T-helper 17 cell (primary cell): ENCODE measurements at regions not wholly inside any gene's neighbourhood (a gene's known extent, or its start where the extent isn't known, plus 50 kb on each side); places are given as distances from the start of the nearest gene placed in this dataset.
"Not testable (repeated sequence)": the region's sequence is repeated elsewhere in the genome, so short reads cannot be mapped to it uniquely, and the experiment has no call there.

Source experiments
- ATAC-seq: fragments of 150-1000 bp; cut with Tn5 transposase; 2 replicates; pipeline ENCODE4 v1.10.0; 2021; ENCODE audit warnings: mild to moderate bottlenecking, moderate library complexity
- DNase-seq, 3 donors: peaks; one replicate each; pipeline versions ENCODE4 v3.0.0 to v3.0.0-alpha.2; 2020 to 2021
- H3K9me3 ChIP-seq: one replicate; pipeline ENCODE4 v1.7.0; 2013; ENCODE audit warnings: low read length, mild to moderate bottlenecking; ENCODE audit not compliant: control insufficient read depth, poor library complexity, severe bottlenecking
- H3K27ac Mint-ChIP-seq: one replicate; pipeline ENCODE4 v1.8.0; 2022; ENCODE audit warnings: mild to moderate bottlenecking, moderate library complexity, mixed read lengths
- H3K27me3 Mint-ChIP-seq: one replicate; pipeline ENCODE4 v1.8.0; 2022; ENCODE audit warnings: mixed read lengths
- H3K36me3 Mint-ChIP-seq: one replicate; pipeline ENCODE4 v1.8.0; 2022; ENCODE audit warnings: low read depth, mixed read lengths
- H3K4me1 Mint-ChIP-seq: one replicate; pipeline ENCODE4 v1.8.0; 2022; ENCODE audit warnings: mild to moderate bottlenecking, mixed read lengths
- H3K4me3 Mint-ChIP-seq: one replicate; pipeline ENCODE4 v1.8.0; 2022; ENCODE audit warnings: mild to moderate bottlenecking, moderate library complexity, mixed read lengths

GRCh38 chr1:120465900-120466299 is 51.1 kb downstream of the NBPF8 start:
- H3K36me3 Mint-ChIP-seq, H3K4me1 Mint-ChIP-seq, H3K27ac Mint-ChIP-seq, H3K27me3 Mint-ChIP-seq, ATAC-seq, H3K4me3 Mint-ChIP-seq, H3K9me3 ChIP-seq, DNase-seq: not testable (repeated sequence)

DNA sequence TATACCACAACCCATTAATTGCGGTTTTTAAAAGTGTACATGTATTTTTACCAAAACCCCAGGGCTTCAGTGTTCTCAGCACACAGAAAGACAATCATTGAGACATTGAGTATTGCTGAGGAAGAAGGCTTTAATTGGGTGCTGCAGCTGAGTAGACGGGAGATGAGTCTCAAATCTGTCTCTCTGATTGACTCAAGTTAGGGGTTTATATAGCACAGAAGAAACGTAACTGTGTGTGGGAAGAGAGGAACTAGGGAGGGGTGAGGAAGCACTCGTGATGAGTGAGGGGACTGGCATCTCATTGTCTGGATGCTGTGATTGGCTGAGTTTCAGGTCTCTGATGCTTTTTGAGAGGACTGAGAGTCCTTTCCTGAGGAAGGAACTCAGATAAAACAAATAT is 62.8 kb downstream of the NBPF8 start:
- DNase-seq, H3K36me3 Mint-ChIP-seq, H3K4me1 Mint-ChIP-seq, ATAC-seq, H3K9me3 ChIP-seq, H3K27ac Mint-ChIP-seq, H3K4me3 Mint-ChIP-seq, H3K27me3 Mint-ChIP-seq: not testable (repeated sequence)

DNA sequence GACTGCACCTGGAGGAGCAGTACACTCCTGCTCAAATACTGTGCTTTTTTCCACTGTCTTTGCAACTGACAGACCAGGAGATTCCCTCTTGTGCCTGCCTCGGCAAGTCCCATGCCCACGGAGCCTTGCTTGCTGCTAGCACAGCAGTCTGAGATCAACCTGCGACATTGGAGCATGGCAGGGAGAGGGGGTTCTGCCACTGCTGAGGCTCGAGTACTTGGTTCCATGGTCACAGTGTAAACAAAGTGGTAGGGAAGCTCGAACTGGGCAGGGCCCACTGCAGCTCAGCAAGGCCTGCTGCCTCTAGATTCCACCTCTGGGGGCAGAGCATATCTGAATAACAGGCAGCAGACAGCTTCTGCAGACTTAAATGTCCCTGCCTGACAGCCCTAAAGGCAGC is 63.6 kb downstream of the NBPF8 start:
- H3K36me3 Mint-ChIP-seq, H3K9me3 ChIP-seq, H3K27ac Mint-ChIP-seq, ATAC-seq, DNase-seq, H3K27me3 Mint-ChIP-seq, H3K4me1 Mint-ChIP-seq, H3K4me3 Mint-ChIP-seq: not testable (repeated sequence)

DNA sequence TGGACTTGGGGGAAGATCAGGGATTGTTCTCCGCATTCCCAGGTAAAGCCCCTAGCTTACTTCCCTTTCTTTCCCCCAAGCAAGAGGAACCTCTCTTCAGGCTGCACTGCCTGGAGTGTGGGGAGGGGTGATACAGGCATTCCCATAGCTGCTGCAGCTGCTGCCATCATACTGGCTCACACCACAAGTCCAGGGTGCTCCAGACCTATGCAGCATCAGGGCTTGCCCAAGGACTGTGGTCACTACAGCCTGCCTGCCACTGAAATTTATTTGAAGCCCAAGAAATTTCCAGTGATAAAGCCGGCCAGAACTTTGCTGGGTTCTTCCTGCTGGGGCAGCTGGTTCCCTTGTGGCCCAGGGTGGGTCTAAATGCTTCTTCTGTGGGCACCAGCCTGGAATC is 72.7 kb downstream of the NBPF8 start:
- H3K27ac Mint-ChIP-seq, H3K9me3 ChIP-seq, DNase-seq, H3K4me3 Mint-ChIP-seq, ATAC-seq, H3K36me3 Mint-ChIP-seq, H3K4me1 Mint-ChIP-seq, H3K27me3 Mint-ChIP-seq: not testable (repeated sequence)

- H3K27me3 Mint-ChIP-seq, H3K9me3 ChIP-seq, H3K27ac Mint-ChIP-seq, DNase-seq, H3K36me3 Mint-ChIP-seq, H3K4me1 Mint-ChIP-seq, H3K4me3 Mint-ChIP-seq, ATAC-seq: not testable (repeated sequence)
These were observed 74.4 kb downstream of the NBPF8 start for GRCh38 chr1:120489217-120489616.

- not testable (repeated sequence) for ATAC-seq, H3K27me3 Mint-ChIP-seq, H3K4me1 Mint-ChIP-seq, H3K9me3 ChIP-seq, H3K4me3 Mint-ChIP-seq, DNase-seq, H3K36me3 Mint-ChIP-seq, H3K27ac Mint-ChIP-seq
These were observed 82.3 kb downstream of the NBPF8 start for GRCh38 chr1:120497145-120497544.

DNA sequence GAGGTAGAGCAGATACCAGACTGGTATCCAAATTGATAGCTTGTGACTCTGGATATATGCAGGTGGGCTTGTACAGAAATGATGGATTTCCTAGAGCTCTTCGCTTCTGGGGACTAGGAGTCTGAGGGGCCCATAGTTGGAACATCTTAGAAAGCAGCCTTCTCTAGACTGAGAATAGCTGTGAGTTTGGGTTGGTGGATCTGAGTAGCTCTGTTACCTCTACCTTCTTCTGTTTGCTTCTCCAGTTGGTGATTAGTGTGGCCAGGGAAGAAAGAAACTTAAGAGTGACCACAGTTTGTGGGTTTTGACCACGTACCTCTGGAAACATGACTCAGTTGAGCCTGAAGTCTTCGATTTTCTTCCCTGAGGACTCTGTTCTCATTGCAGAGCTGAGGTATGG is 88.4 kb downstream of the NBPF8 start:
- H3K36me3 Mint-ChIP-seq, H3K9me3 ChIP-seq, ATAC-seq, H3K27me3 Mint-ChIP-seq, H3K4me3 Mint-ChIP-seq, DNase-seq, H3K4me1 Mint-ChIP-seq, H3K27ac Mint-ChIP-seq: not testable (repeated sequence)

DNA sequence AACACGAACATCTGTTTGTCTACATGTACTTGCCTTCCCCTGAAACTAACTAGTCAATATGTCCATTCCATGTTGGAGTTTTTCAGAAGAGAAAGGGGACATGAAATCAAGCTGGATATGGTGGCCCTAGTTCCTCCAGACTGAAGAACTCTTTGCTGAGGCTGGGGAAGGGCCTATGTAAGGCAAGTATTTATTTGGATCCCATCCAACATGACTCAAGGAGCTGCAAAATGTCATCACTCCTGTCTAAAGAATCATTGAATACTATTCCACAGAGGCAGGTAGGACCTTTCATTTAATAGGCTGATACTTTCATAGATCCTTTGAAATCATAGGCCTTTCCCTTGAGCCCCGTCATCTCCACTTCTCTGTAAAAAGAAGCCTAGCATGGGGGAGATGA is 91.5 kb downstream of the NBPF8 start:
- not testable (repeated sequence) for ATAC-seq, H3K9me3 ChIP-seq, H3K27ac Mint-ChIP-seq, DNase-seq, H3K4me3 Mint-ChIP-seq, H3K27me3 Mint-ChIP-seq, H3K4me1 Mint-ChIP-seq, H3K36me3 Mint-ChIP-seq

DNA sequence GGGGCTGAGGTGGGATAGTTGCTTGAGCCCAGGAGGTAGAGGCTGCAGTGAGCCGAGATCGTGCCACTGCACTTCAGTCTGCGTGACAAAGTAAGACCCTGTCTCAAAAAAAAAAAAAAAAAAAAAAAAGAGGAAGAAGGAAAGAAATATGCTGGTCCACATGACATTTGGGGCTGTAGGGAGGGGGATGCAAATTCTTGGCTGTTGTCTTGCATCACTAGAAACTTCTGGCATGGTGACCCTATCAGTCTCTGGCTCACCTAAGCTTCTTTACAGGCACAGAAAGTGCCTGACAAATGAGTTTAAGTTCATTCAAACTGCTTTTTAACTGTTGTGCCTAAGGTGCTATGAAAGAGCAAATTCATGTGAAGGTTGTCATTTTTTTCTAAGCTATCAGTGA is 93.5 kb downstream of the NBPF8 start:
- not testable (repeated sequence) for H3K4me3 Mint-ChIP-seq, ATAC-seq

DNA sequence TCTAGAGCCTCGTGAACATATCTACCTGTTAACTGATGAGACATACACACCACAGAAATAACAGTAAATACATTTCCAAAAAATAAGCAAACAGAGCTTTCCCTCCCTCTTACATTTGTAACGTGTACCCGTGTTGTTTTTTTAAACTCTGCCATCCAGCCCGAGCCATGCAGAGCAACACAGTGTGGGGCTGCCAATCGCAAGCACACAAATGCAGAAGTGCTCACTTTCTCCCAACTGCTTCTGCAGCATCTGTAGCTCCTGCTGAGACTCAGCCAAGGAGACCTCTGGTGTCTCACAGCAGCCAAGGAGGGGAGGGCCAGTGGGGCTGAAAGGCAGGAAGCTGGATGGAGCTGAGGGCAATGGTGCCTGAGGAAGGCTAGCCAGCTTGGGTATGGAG is 94.4 kb downstream of the NBPF8 start:
- H3K27ac Mint-ChIP-seq, H3K9me3 ChIP-seq, ATAC-seq, DNase-seq, H3K27me3 Mint-ChIP-seq, H3K4me3 Mint-ChIP-seq, H3K4me1 Mint-ChIP-seq, H3K36me3 Mint-ChIP-seq: not testable (repeated sequence)

More for the DNA sequence above, 93.5 kb downstream of the NBPF8 start:
- H3K27me3 Mint-ChIP-seq, H3K9me3 ChIP-seq, H3K27ac Mint-ChIP-seq, H3K36me3 Mint-ChIP-seq, H3K4me1 Mint-ChIP-seq, DNase-seq: not testable (repeated sequence)

DNA sequence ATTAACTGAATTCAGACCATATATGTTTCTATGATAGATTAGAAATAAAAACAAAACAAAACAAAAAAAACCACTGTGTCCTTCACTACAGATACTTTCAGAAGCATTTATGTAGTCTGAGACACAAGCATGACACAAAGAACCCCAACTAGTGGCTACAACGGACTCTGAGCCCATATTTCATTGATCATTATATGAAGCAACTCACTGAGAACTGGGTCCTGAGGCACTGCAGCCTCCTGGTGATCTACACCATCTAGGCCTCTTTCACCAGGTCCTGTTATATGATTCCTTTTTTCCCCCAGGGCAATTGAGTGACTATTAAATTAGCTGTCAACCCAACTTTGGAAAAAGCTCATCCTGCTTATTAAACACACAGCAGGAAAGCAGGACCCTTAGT is 98.3 kb downstream of the NBPF8 start:
- ATAC-seq, H3K36me3 Mint-ChIP-seq, DNase-seq, H3K4me3 Mint-ChIP-seq, H3K9me3 ChIP-seq, H3K27me3 Mint-ChIP-seq, H3K27ac Mint-ChIP-seq, H3K4me1 Mint-ChIP-seq: not testable (repeated sequence)

GRCh38 chr1:120513531-120513930 is 98.7 kb downstream of the NBPF8 start:
- H3K27me3 Mint-ChIP-seq, H3K4me1 Mint-ChIP-seq, DNase-seq, H3K36me3 Mint-ChIP-seq, H3K9me3 ChIP-seq, H3K27ac Mint-ChIP-seq, H3K4me3 Mint-ChIP-seq, ATAC-seq: not testable (repeated sequence)

DNA sequence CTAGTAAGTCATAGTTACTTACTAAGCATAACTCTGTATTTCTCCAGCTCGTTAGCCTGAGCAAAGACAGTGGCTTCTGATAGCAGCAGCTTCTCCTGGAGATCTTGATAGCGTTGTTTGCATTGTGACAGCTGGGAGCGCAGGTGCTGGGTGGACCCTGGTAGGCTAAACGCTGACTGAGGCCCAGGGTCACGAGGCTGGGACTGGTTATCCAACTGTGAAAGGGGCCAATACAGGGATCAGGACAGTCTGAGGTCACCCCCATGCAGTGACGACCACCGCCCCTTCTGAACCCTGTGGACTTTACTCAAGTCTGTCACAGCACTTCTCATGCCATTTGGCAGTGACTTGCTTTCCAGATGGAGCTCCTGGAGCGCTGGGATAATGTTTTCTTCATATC is 104.4 kb downstream of the NBPF8 start:
- H3K27ac Mint-ChIP-seq: not testable (repeated sequence)

GRCh38 chr1:120524416-120524815 is 109.6 kb downstream of the NBPF8 start:
- H3K27ac Mint-ChIP-seq, H3K4me1 Mint-ChIP-seq, H3K36me3 Mint-ChIP-seq, H3K9me3 ChIP-seq, ATAC-seq, H3K4me3 Mint-ChIP-seq, H3K27me3 Mint-ChIP-seq, DNase-seq: not testable (repeated sequence)

More for the DNA sequence above, 104.4 kb downstream of the NBPF8 start:
- DNase-seq, H3K9me3 ChIP-seq, H3K4me3 Mint-ChIP-seq, H3K27me3 Mint-ChIP-seq, H3K4me1 Mint-ChIP-seq, H3K36me3 Mint-ChIP-seq, ATAC-seq: not testable (repeated sequence)

- not testable (repeated sequence) for H3K9me3 ChIP-seq, H3K27me3 Mint-ChIP-seq, DNase-seq, H3K4me1 Mint-ChIP-seq, H3K36me3 Mint-ChIP-seq
- peak; percentile 99 for ATAC-seq
- H3K27ac Mint-ChIP-seq: peak overlapping the region; percentile 56
- peak overlapping the region; percentile 50 for H3K4me3 Mint-ChIP-seq
These were observed 110.6 kb downstream of the NBPF8 start for GRCh38 chr1:120525386-120525785.
